OCI-LY1 (cell line): ENCODE measurements at regions not wholly inside any gene's neighbourhood (a gene's known extent, or its start where the extent isn't known, plus 50 kb on each side); places are given as distances from the start of the nearest gene placed in this dataset.

Experiments
- H2AFZ ChIP-seq: fragments of 200-600 bp; sonication (generic), shearing (Covaris generic); 2 replicates; pipeline ENCODE4 v1.6.0; 2014; ENCODE audit warnings: antibody characterized with exemption, mild to moderate bottlenecking, low read length
- H3F3A ChIP-seq: fragments of 200-600 bp; sonication (generic), shearing (Covaris generic); 2 replicates; pipeline ENCODE4 v1.6.0; 2014; ENCODE audit warnings: mild to moderate bottlenecking, antibody characterized with exemption, low read length, moderate library complexity; ENCODE audit not compliant: insufficient read depth
- H3K27ac ChIP-seq: fragments of 200-600 bp; sonication (generic); 2 replicates; pipeline ENCODE4 v1.5.1; 2014; ENCODE audit warnings: low read length, mixed run types, mild to moderate bottlenecking, low read depth; ENCODE audit not compliant: poor library complexity, severe bottlenecking
- H3K27me3 ChIP-seq: fragments of 200-600 bp; sonication (generic); 2 replicates; pipeline ENCODE4 v1.6.0; 2014; ENCODE audit warnings: antibody characterized with exemption, mild to moderate bottlenecking, low read length, moderate library complexity; ENCODE audit not compliant: insufficient read depth
- H3K36me3 ChIP-seq: fragments of 200-600 bp; sonication (generic); 2 replicates; pipeline ENCODE4 v1.6.1; 2014; ENCODE audit warnings: mild to moderate bottlenecking, antibody characterized with exemption, low read length, moderate library complexity, mixed read lengths; ENCODE audit not compliant: insufficient read depth
- H3K4me1 ChIP-seq: fragments of 200-600 bp; sonication (generic); 2 replicates; pipeline ENCODE4 v1.5.1; 2014; ENCODE audit warnings: mild to moderate bottlenecking, low read length, moderate library complexity; ENCODE audit not compliant: insufficient read depth, severe bottlenecking
- H3K4me2 ChIP-seq: fragments of 200-600 bp; sonication (generic), shearing (Covaris generic); 2 replicates; pipeline ENCODE4 v1.6.1; 2014; ENCODE audit warnings: low read length
- H3K4me3 ChIP-seq: fragments of 200-600 bp; sonication (generic); 2 replicates; pipeline ENCODE4 v1.5.1; 2014; ENCODE audit warnings: low read length, low read depth, mild to moderate bottlenecking, mixed read lengths; ENCODE audit not compliant: poor library complexity, severe bottlenecking
- H3K79me2 ChIP-seq: fragments of 200-600 bp; shearing (Covaris generic); 2 replicates; pipeline ENCODE4 v1.6.1; 2016; ENCODE audit warnings: mixed run types, low read length, mixed read lengths; ENCODE audit not compliant: insufficient read depth
- H3K9ac ChIP-seq: fragments of 200-600 bp; sonication (generic), shearing (Covaris generic); 2 replicates; pipeline ENCODE4 v1.6.1; 2014; ENCODE audit warnings: mild to moderate bottlenecking, low read length, mixed read lengths
- H3K9me2 ChIP-seq: fragments of 200-600 bp; sonication (generic), shearing (Covaris generic); 2 replicates; pipeline ENCODE4 v1.6.1; 2014; ENCODE audit warnings: low read depth, mild to moderate bottlenecking, low read length, mixed read lengths
- H3K9me3 ChIP-seq: fragments of 200-600 bp; shearing (Covaris generic); 2 replicates; pipeline ENCODE4 v1.6.1; 2014; ENCODE audit warnings: low read length, mixed read lengths
- H4K20me1 ChIP-seq: fragments of 200-600 bp; sonication (generic), shearing (Covaris generic); 2 replicates; pipeline ENCODE4 v1.6.0; 2016; ENCODE audit warnings: mild to moderate bottlenecking, low read length; ENCODE audit not compliant: insufficient read depth
- CTCF ChIP-seq: fragments of 200-600 bp; sonication (generic), shearing (Covaris generic); IDR thresholded peaks from 2 replicates; pipeline ENCODE4 v1.5.1; 2017; ENCODE audit warnings: mild to moderate bottlenecking, antibody characterized with exemption, low read length, moderate library complexity, mixed read lengths
- EZH2 ChIP-seq: fragments of 200-600 bp; sonication (generic), shearing (Covaris generic); IDR thresholded peaks from 2 replicates; pipeline ENCODE4 v1.8.0; 2017; ENCODE audit warnings: borderline replicate concordance, mixed run types, mild to moderate bottlenecking, antibody characterized with exemption, low read length, moderate library complexity, mixed read lengths

- no peak overlapping the region for H3K27ac ChIP-seq
Measured at GRCh38 chr21:25254491-25255174, 352.6 kb downstream of the MRPL39 start.

GRCh38 chr21:25246546-25246945 lies 360.7 kb downstream of the MRPL39 start:
- no peak overlapping the region for H3K4me3 ChIP-seq
- TF ChIP-seq EZH2 (no peak), CTCF (no peak)
- H3F3A ChIP-seq = no peaks in the 10 kb centered on the region
- H3K9me3 ChIP-seq = no peaks in the 10 kb centered on the region
- H3K27ac ChIP-seq = no peak overlapping the region
- H3K9me2 ChIP-seq = no peaks in the 10 kb centered on the region
- H3K36me3 ChIP-seq = no peaks in the 10 kb centered on the region
- no peaks in the 10 kb centered on the region for H4K20me1 ChIP-seq
- no peaks in the 10 kb centered on the region for H3K4me1 ChIP-seq
- H3K79me2 ChIP-seq = no peaks in the 10 kb centered on the region
- H3K27me3 ChIP-seq = no peaks in the 10 kb centered on the region
- H3K9ac ChIP-seq = no peak overlapping the region
- H2AFZ ChIP-seq = no peak overlapping the region
- H3K4me2 ChIP-seq = no peak overlapping the region

More at GRCh38 chr21:25254491-25255174, 352.6 kb downstream of the MRPL39 start:
- Histone ChIP-seq H3K4me1 (no peaks in the 10 kb centered on the region), H3K36me3 (no peaks in the 10 kb centered on the region), H3K79me2 (no peaks in the 10 kb centered on the region), H3K4me2 (no peak overlapping the region), H4K20me1 (no peaks in the 10 kb centered on the region), H3K9me3 (no peaks in the 10 kb centered on the region), H3K9ac (no peak overlapping the region), H3F3A (no peaks in the 10 kb centered on the region), H2AFZ (no peak overlapping the region), H3K4me3 (no peak overlapping the region), H3K9me2 (no peaks in the 10 kb centered on the region), H3K27me3 (no peaks in the 10 kb centered on the region)
- TF ChIP-seq CTCF (no peak), EZH2 (no peak)

GRCh38 chr21:25244735-25245134 lies 362.5 kb downstream of the MRPL39 start:
- H3K9me2 ChIP-seq = no peaks in the 10 kb centered on the region
- no peak overlapping the region for H3K4me3 ChIP-seq
- no peaks in the 10 kb centered on the region for H3F3A ChIP-seq
- H4K20me1 ChIP-seq = no peaks in the 10 kb centered on the region
- no peaks in the 10 kb centered on the region for H3K27me3 ChIP-seq
- H3K4me1 ChIP-seq = no peaks in the 10 kb centered on the region
- no peak overlapping the region for H3K4me2 ChIP-seq
- H3K9ac ChIP-seq = no peak overlapping the region
- no peaks in the 10 kb centered on the region for H3K79me2 ChIP-seq
- H3K36me3 ChIP-seq = no peaks in the 10 kb centered on the region
- no peak overlapping the region for H2AFZ ChIP-seq
- no peak for TF ChIP-seq CTCF
- TF ChIP-seq EZH2 = no peak
- 0 out of 2 replicates have a peak, but pooled peaks cover 2% of the 10 kb centered on the region for H3K9me3 ChIP-seq
- no peak overlapping the region for H3K27ac ChIP-seq
